GM12892 (cell line): ENCODE measurements at regions not wholly inside any gene's neighbourhood (a gene's known extent, or its start where the extent isn't known, plus 50 kb on each side); places are given as distances from the start of the nearest gene placed in this dataset.
"Not testable (repeated sequence)": the region's sequence is repeated elsewhere in the genome, so short reads cannot be mapped to it uniquely, and the experiment has no call there.

Experiments used
- DNase-seq: peaks from one replicate; pipeline ENCODE4 v3.0.0; 2011; ENCODE audit not compliant: insufficient read length
- FAIRE-seq: peaks from 2 replicates; lab custom pipeline; 2011; peaks lifted over from hg19 to GRCh38; lab: Jason Lieb, UNC
- POLR2A ChIP-seq: IDR thresholded peaks from 2 replicates; pipeline ENCODE4 v1.6.1; 2011; ENCODE audit warnings: low read depth, low read length, control low read depth
- POLR2AphosphoS5 ChIP-seq: IDR thresholded peaks from 2 replicates; pipeline ENCODE4 v1.6.1; 2011; ENCODE audit warnings: low read depth, low read length, control low read depth
- TAF1 ChIP-seq: IDR thresholded peaks from 2 replicates; pipeline ENCODE4 v1.6.1; 2011; ENCODE audit warnings: low read depth, mild to moderate bottlenecking, control low read depth, low read length, borderline replicate concordance

DNA sequence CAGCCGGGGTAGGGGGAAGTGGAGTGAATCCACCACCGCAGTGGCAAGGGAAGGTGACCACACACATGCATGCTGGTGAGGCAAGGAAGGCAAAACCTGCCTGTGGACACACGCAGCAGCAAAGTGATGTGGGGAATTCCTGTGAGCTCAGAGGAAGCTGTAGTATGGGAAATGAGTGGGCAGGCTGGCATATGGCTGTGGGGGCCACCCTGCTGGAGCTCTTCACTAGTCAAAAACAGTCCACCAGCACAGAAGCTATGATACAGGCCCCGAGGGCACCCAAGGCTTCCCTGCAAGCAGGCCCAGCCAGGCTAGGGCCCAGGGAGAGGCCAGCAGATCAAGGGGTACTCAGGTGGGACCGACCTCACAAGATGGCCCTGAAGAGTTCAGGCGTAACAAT lies 239.1 kb downstream of the CHM start:
- TF ChIP-seq POLR2A (no peak), POLR2AphosphoS5 (no peak), TAF1 (no peak)
- FAIRE-seq = no peak
- DNase-seq = no peak

DNA sequence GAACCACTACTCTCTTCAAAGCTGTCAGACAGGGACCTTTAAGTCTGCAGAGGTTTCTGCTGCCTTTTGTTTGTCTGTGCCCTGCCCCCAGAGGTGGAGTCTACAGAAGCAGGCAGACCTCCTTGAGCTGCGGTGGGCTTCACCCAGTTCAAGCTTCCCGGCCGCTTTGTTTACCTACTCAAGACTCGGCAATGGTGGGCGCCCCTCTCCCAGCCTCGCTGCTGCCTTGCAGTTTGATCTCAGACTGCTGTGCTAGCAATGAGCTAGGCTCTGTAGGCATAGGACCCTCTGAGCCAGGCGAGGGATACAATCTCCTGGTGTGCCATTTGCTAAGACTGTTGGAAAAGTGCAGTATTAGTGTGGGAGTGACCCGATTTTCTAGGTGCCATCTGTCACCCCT lies 275.0 kb downstream of the CHM start:
- FAIRE-seq, DNase-seq: not testable (repeated sequence)

DNA sequence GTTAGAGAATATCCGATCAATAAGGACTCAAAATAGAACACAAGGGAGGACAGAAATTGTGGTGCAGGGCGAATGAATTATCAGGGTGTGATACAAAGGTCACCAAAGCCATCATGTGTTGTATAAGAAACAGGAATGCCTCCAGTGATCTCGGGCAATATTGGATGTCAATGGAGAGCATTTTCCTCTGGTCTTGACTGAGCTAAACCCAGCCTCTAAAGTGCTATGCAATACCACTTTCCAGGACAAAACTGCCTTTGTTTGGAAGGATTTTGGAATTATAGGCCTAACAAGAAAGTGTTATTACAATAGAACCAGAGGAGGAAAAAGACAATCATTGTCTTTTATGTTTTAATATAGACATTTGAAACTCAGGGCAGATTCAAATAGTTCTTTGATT lies 281.7 kb downstream of the CHM start:
- FAIRE-seq (no peak), DNase-seq (no peak)
- TF ChIP-seq POLR2AphosphoS5 = no peak
- no peak for TF ChIP-seq TAF1
- TF ChIP-seq POLR2A = no peak

DNA sequence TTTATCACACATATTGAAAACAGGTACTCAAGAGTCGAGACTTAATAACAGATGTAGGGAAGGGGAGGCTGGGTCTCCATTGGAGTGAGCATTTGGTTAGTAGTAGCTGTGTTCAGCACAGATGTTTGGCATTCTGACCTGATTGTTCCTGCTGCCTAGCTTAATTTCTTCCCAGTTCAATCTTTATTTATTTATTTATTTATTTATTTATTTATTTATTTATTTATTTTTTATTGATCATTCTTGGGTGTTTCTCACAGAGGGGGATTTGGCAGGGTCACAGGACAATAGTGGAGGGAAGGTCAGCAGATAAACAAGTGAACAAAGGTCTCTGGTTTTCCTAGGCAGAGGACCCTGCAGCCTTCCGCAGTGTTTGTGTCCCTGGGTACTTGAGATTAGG lies 324.3 kb downstream of the CHM start:
- not testable (repeated sequence) for FAIRE-seq, DNase-seq

DNA sequence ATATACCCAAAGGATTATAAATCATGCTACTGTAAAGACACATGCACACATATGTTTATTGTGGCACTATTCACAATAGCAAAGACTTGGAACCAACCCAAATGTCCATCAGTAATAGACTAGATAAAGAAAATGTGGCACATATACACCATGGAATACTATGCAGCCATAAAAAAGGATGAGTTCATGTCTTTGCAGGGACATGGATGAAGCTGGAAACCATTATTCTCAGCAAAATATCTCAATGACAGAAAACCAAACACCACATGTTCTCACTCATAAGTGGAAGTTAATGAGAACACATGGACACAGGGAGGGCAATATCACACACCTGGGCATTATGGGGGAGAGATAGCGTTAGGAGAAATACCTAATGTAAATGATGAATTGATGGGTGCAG lies 323.8 kb upstream of the POF1B start:
- not testable (repeated sequence) for FAIRE-seq, DNase-seq

DNA sequence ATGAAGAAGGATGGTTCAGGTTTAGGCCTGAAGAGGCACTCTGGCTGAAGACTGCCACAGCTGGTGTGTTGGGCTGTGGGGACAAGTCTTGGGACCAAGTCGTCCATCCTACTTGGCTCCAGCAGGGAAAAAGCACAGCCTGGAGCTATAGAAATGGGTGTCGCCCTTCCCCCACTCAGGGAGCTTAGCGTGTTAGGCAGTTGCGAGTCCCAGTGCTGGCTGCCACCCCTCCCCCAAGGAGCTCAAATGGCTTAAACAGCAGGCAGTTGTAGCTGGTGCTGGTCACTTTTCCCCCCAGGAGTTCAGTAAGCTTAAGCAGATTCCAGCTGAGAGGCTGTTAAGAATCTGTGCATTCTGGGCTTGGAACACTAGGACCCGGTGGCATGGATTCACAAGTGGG lies 319.5 kb upstream of the POF1B start:
- TF ChIP-seq POLR2A (no peak), TAF1 (no peak), POLR2AphosphoS5 (no peak)
- DNase-seq = no peak
- FAIRE-seq = no peak

DNA sequence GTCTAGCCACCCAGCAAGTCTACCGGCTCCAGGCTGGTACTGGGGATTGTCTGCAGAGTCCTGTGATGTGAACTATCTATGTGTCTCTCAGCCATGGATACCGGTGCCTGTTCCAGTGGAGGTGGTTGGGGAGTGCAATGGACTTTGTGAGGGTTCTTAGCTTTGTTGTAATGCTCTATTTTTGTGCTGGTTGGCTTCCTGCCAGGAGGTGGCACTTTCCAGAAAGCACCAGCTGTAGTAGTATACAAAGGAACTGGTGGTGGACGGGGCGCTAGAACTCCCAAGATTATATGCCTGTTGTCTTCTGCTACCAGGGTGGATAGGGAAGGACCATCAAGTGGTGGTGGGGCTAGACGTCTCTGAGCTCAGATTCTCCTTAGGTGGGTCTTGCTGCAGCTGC lies 306.4 kb upstream of the POF1B start:
- FAIRE-seq (no peak), DNase-seq (no peak)
- TF ChIP-seq POLR2A (no peak), POLR2AphosphoS5 (no peak), TAF1 (no peak)

DNA sequence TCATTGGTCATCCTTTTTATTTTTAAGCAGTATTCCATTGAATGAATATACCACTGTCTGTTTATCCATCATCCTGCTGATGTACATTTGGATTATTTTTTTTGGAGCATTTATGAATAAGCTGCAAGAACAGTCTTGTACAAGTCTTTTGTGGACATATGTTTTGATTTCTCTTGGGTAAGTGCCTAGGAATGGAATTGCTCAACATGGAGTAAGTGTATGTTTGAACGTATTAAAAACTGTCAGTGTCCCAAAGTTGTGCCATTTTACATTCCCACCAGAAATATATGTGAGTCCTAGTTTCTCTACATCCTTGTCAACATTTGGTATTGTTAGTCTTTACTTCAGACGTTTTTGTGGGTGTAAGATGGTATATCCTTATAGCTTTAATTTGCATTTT lies 287.0 kb upstream of the POF1B start:
- DNase-seq (no peak), FAIRE-seq (no peak)
- TF ChIP-seq POLR2AphosphoS5 = no peak
- TF ChIP-seq POLR2A = no peak
- TF ChIP-seq TAF1 = no peak

DNA sequence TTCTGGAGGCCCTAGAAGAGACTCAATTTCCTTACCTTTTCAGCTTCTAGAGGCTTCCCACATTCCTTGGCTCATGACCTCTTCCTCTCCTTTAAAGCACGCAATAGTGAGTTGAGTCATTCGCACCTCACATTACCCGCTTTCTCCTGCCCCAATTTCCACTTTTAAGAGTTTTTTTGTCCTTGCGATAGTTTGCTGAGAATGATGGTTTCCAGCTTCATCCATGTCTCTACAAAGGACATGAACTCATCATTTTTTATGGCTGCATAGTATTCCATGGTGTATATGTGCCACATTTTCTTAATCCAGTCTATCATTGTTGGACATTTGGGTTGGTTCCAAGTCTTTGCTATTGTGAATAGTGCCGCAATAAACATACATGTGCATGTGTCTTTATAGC lies 284.5 kb upstream of the POF1B start:
- not testable (repeated sequence) for DNase-seq, FAIRE-seq

DNA sequence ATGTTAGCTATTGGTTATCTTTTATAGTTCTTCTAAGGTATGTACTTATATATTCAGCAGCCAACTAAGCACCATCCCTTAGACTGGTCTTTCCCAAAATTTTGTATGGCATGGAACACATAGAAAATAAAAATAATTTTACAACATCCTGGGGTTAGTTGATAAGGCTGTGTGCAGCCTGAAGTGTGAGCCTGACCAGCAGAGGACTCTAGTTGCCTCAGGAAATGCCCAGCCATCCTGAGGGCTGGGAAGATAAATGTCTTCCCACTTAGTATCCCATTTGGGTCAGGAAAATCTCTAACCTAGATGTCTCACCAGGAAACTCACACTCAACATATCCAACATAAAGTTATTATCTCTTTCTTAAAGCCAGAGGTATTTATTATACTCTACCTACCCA lies 251.4 kb upstream of the POF1B start:
- no peak for DNase-seq
- no peak for FAIRE-seq
- TF ChIP-seq POLR2AphosphoS5 (no peak), TAF1 (no peak), POLR2A (no peak)

DNA sequence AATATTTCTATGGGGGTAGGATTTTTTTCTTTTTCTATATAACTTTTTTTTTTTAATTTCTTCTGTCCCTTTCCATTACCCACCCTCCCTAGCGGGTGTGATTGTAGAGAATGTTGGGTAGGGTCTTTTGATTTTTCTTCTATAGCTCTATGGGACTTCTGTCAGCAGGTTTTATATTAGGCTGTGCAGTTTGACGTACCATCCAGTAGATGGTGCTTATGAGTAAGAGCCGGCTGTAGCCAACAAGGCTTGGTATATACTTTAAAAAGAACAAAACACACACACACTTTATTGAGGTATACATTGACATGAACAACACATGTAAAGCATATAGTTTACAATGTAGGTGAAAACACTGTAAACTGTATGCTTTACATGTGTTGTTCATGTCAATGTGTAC lies 247.9 kb upstream of the POF1B start:
- DNase-seq (no peak), FAIRE-seq (peak; percentile 90)
- TF ChIP-seq POLR2A (no peak), TAF1 (no peak), POLR2AphosphoS5 (no peak)

DNA sequence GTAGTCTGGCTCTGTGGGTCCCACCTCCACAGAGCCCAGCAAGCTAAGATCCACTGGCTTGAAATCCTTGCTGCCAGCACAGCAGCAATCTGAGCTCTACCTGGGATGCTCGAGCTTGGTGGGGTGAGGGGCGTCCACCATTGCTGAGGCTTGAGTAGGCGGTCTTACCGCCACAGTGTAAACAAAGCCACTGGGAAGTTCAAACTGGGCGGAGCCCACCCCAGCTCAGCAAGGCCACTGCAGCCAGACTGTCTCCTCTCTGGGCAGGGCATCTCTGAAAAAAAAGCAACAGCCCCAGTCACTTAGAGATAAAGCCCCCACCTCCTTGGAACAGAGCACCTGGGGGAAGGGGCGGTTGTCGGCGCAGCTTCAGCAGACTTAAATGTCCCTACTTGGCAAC lies 243.2 kb upstream of the POF1B start:
- FAIRE-seq (no peak), DNase-seq (no peak)
- TF ChIP-seq TAF1 = no peak
- TF ChIP-seq POLR2A = no peak
- TF ChIP-seq POLR2AphosphoS5 = no peak

DNA sequence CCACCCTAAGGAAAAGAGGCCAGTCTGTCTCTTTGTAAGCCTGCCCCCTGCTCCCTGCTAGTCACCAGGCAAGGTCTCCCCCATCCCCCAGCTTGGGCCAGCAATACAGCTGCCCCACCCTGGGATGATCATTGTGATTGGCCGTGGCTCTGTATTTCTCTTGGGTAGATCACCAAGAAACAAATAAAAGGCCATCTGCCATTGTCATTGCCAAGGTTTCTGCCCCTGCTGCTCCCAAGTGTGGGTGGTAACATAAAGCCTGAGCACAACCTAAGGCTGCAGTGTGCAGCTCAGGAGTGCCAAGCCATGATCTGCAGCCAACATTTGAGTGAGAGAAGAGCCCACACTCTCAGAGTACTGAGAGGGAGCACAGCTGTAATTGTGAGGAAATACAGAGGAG lies 241.0 kb upstream of the POF1B start:
- FAIRE-seq (no peak), DNase-seq (no peak)
- no peak for TF ChIP-seq POLR2AphosphoS5
- TF ChIP-seq TAF1 = no peak
- TF ChIP-seq POLR2A = no peak

DNA sequence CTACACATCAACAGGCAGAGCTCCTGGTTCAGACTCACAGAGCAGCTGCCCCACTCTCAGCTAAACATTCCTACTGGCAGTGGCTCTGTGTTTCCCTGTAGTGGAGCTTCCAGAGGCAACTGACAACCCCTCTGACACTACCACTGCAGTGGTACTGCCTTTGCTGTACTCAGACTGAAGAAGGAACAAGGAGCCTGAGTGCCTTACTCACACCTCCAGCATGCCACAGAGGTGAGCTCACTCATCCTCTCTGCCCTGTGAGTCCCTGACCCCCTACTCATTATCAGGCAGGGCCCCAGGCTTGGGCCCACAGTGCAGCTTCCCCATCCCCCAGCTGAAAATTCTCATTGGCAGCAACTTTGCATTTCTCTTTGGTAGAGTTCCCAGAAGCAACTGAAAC lies 240.5 kb upstream of the POF1B start:
- TF ChIP-seq POLR2A (no peak), POLR2AphosphoS5 (no peak), TAF1 (no peak)
- no peak for FAIRE-seq
- no peak for DNase-seq
